Ovary (tissue), 3 donors: ENCODE measurements at regions not wholly inside any gene's neighbourhood (a gene's known extent, or its start where the extent isn't known, plus 50 kb on each side); places are given as distances from the start of the nearest gene placed in this dataset.

ENCODE experiments used
- EP300 ChIP-seq: sonication (generic); formaldehyde crosslinking; IDR thresholded peaks from one replicate; pipeline ENCODE4 v1.6.1; 2017; ENCODE audit warnings: antibody characterized with exemption
- TF ChIP-seq, protein P1 (sequence below), 3 donors: fragments of 450-650 bp in 2 of 3; fragments of 200-600 bp in 1 of 3; IDR thresholded peaks; one replicate each; pipeline versions ENCODE4 v1.5.1 to v1.8.0; 2016 to 2022; ENCODE audit warnings: antibody characterized with exemption in 3 of 3, mild to moderate bottlenecking in 1 of 3
- donor health status: DM: no; HTN: no; CAD: no.

DNA sequence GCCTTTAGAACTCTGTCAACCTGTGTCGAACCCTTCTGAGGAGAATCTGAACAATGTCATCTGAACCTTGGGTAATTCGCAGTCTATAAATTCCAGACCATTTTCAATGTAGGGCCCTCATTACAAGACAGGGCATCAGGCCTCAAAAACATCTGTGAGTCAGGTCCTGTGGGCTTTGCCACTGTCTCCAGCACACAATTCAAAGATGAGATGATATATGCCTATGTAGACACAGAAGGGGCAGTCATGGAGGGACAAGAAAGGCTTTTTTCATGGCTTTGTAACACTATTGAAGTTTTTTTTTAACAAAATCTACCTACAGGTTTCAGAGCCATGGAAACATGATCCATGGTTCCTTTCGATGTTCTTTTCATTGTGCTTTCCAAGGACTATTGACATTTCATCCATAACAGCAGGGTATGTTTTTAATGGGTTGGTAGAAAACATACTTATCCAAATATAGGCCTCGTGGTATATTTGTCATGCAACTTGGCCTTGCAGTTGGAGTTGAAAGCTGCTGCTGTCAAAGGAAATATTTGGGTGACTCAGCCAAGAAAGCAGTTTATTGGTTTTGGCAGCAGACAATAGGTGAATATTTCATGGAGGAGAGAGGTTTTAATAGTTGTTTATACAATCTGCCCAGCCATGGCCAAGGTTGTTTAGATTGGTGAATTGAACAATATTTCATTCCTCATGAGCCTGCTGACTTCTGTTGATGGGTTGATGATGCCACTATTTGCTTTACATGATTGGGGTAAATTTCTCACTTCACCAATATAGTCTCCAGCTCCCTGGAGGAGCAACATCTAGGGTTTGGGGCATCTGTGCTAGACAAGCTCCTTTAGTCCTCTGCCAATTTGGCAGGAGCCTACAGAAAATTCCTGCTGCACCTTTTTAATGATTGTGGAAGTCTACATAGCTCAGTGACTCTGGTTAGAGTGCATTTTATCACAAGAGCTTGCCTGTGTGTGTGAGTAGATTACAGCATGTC lies 158.4 kb upstream of the TMEM72 start:
- TF ChIP-seq, protein P1, sequence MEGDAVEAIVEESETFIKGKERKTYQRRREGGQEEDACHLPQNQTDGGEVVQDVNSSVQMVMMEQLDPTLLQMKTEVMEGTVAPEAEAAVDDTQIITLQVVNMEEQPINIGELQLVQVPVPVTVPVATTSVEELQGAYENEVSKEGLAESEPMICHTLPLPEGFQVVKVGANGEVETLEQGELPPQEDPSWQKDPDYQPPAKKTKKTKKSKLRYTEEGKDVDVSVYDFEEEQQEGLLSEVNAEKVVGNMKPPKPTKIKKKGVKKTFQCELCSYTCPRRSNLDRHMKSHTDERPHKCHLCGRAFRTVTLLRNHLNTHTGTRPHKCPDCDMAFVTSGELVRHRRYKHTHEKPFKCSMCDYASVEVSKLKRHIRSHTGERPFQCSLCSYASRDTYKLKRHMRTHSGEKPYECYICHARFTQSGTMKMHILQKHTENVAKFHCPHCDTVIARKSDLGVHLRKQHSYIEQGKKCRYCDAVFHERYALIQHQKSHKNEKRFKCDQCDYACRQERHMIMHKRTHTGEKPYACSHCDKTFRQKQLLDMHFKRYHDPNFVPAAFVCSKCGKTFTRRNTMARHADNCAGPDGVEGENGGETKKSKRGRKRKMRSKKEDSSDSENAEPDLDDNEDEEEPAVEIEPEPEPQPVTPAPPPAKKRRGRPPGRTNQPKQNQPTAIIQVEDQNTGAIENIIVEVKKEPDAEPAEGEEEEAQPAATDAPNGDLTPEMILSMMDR (IDR thresholded peaks at IDR 0.05), result no peak
- TF ChIP-seq EP300, result no peak
